UCSD-AML1 (cell line): ENCODE measurements at regions not wholly inside any gene's neighbourhood (a gene's known extent, or its start where the extent isn't known, plus 50 kb on each side); places are given as distances from the start of the nearest gene placed in this dataset.
A peak's percentile ranks its signal among the peaks of the same experiment; 100 is the strongest.
"Not testable (repeated sequence)": the region's sequence is repeated elsewhere in the genome, so short reads cannot be mapped to it uniquely, and the experiment has no call there.

Source experiments
- DNase-seq: peaks from one replicate; lab custom pipeline; 2025; ENCODE audit not compliant: unreplicated experiment; lab: John Stamatoyannopoulos, UW

- DNase-seq: no peak
Observed at GRCh38 chr4:81685104-81685503, 213.4 kb upstream of the RASGEF1B start.

GRCh38 chr4:81684352-81684751 is 212.6 kb upstream of the RASGEF1B start:
- no peak for DNase-seq

GRCh38 chr4:81682492-81682891 is 210.8 kb upstream of the RASGEF1B start:
- DNase-seq: no peak

- DNase-seq: no peak
Observed at GRCh38 chr4:81679315-81679714, 207.6 kb upstream of the RASGEF1B start.

- no peak for DNase-seq
Observed at GRCh38 chr4:81678801-81679200, 207.1 kb upstream of the RASGEF1B start.

GRCh38 chr4:81676537-81676936 is 204.8 kb upstream of the RASGEF1B start:
- DNase-seq: no peak

GRCh38 chr4:81675791-81676393 is 204.2 kb upstream of the RASGEF1B start:
- no peak for DNase-seq

- DNase-seq: no peak
Observed at GRCh38 chr4:81673961-81674360, 202.3 kb upstream of the RASGEF1B start.

- DNase-seq: not testable (repeated sequence)
Observed at GRCh38 chr4:81668328-81668727, 196.6 kb upstream of the RASGEF1B start.

GRCh38 chr4:81667539-81667938 is 195.8 kb upstream of the RASGEF1B start:
- DNase-seq: no peak

GRCh38 chr4:81666491-81666890 is 194.8 kb upstream of the RASGEF1B start:
- no peak for DNase-seq

GRCh38 chr4:81665649-81666048 is 193.9 kb upstream of the RASGEF1B start:
- no peak for DNase-seq

- no peak for DNase-seq
Observed at GRCh38 chr4:81665045-81665444, 193.3 kb upstream of the RASGEF1B start.

- no peak for DNase-seq
Observed at GRCh38 chr4:81664079-81664478, 192.4 kb upstream of the RASGEF1B start.

GRCh38 chr4:81663368-81663767 is 191.7 kb upstream of the RASGEF1B start:
- no peak for DNase-seq

GRCh38 chr4:81659051-81659450 is 187.3 kb upstream of the RASGEF1B start:
- DNase-seq: no peak

GRCh38 chr4:81652069-81652478 is 180.4 kb upstream of the RASGEF1B start:
- DNase-seq: no peak

GRCh38 chr4:81651243-81651899 is 179.7 kb upstream of the RASGEF1B start:
- no peak for DNase-seq

GRCh38 chr4:81650606-81651242 is 179.0 kb upstream of the RASGEF1B start:
- no peak for DNase-seq

- peak; percentile 22 for DNase-seq
Observed at GRCh38 chr4:81648576-81649275, 177.0 kb upstream of the RASGEF1B start.

GRCh38 chr4:81647388-81647787 is 175.7 kb upstream of the RASGEF1B start:
- DNase-seq: no peak

- no peak for DNase-seq
Observed at GRCh38 chr4:81642543-81642942, 170.8 kb upstream of the RASGEF1B start.
